Astrocyte (in vitro differentiated cells and primary cell): ENCODE measurements at regions not wholly inside any gene's neighbourhood (a gene's known extent, or its start where the extent isn't known, plus 50 kb on each side); places are given as distances from the start of the nearest gene placed in this dataset.

Experiments
- DNase-seq: peaks from one replicate; pipeline ENCODE4 v3.0.0-alpha.2; 2010; ENCODE audit warnings: low read depth
- FAIRE-seq: peaks from 2 replicates; lab custom pipeline; 2011; peaks lifted over from hg19 to GRCh38; lab: Jason Lieb, UNC
- H2AFZ ChIP-seq: 2 replicates; pipeline ENCODE4 v1.6.0; 2012; ENCODE audit warnings: low read depth, low read length, inconsistent platforms
- H3K27ac ChIP-seq: 2 replicates; pipeline ENCODE4 v1.5.1; 2011; ENCODE audit warnings: low read depth, low read length, inconsistent platforms
- H3K27me3 ChIP-seq: 2 replicates; pipeline ENCODE4 v1.6.0; 2011; ENCODE audit warnings: low read length, inconsistent platforms; ENCODE audit not compliant: insufficient read depth
- H3K36me3 ChIP-seq: 2 replicates; pipeline ENCODE4 v1.5.1; 2011; ENCODE audit warnings: low read length, inconsistent platforms; ENCODE audit not compliant: insufficient read depth
- H3K4me1 ChIP-seq: 2 replicates; pipeline ENCODE4 v1.5.1; 2011; ENCODE audit warnings: low read length, inconsistent platforms; ENCODE audit not compliant: insufficient read depth
- H3K4me2 ChIP-seq: 2 replicates; pipeline ENCODE4 v1.6.0; 2012; ENCODE audit warnings: low read length, inconsistent platforms
- H3K4me3 ChIP-seq: 2 replicates; pipeline ENCODE4 v1.5.1; 2011; ENCODE audit warnings: low read depth, mild to moderate bottlenecking, low read length, inconsistent platforms; ENCODE audit not compliant: insufficient read depth
- H3K79me2 ChIP-seq: 2 replicates; pipeline ENCODE4 v1.6.0; 2012; ENCODE audit warnings: mild to moderate bottlenecking, low read length, inconsistent platforms; ENCODE audit not compliant: insufficient read depth
- H3K9ac ChIP-seq: 2 replicates; pipeline ENCODE4 v1.6.0; 2012; ENCODE audit warnings: mild to moderate bottlenecking, low read length, inconsistent platforms
- H3K9me3 ChIP-seq: 2 replicates; pipeline ENCODE4 v1.5.1; 2012; ENCODE audit warnings: low read depth, mild to moderate bottlenecking, low read length, inconsistent platforms; ENCODE audit not compliant: insufficient read depth
- H4K20me1 ChIP-seq: 2 replicates; pipeline ENCODE4 v1.6.0; 2012; ENCODE audit warnings: low read length, inconsistent platforms; ENCODE audit not compliant: insufficient read depth
- H3K27ac Mint-ChIP-seq: one replicate; pipeline ENCODE4 v1.8.0; 2021; ENCODE audit warnings: mild to moderate bottlenecking, mixed read lengths; ENCODE audit not compliant: unreplicated experiment
- H3K27me3 Mint-ChIP-seq: one replicate; pipeline ENCODE4 v1.8.0; 2021; ENCODE audit warnings: low read depth, mixed read lengths; ENCODE audit not compliant: unreplicated experiment
- H3K36me3 Mint-ChIP-seq: one replicate; pipeline ENCODE4 v1.8.0; 2021; ENCODE audit warnings: low read depth, mixed read lengths; ENCODE audit not compliant: unreplicated experiment
- H3K4me1 Mint-ChIP-seq: one replicate; pipeline ENCODE4 v1.8.0; 2021; ENCODE audit warnings: low read depth, mixed read lengths; ENCODE audit not compliant: unreplicated experiment
- H3K4me3 Mint-ChIP-seq: one replicate; pipeline ENCODE4 v1.8.0; 2021; ENCODE audit warnings: mild to moderate bottlenecking, moderate library complexity, mixed read lengths; ENCODE audit not compliant: unreplicated experiment
- H3K9me3 Mint-ChIP-seq: one replicate; pipeline ENCODE4 v1.8.0; 2021; ENCODE audit warnings: mild to moderate bottlenecking, mixed read lengths; ENCODE audit not compliant: unreplicated experiment
- CTCF ChIP-seq: IDR thresholded peaks from 2 replicates; pipeline ENCODE4 v1.5.1; 2011; ENCODE audit warnings: low read depth, mild to moderate bottlenecking, inconsistent platforms, low read length, moderate library complexity; ENCODE audit not compliant: insufficient read depth
- EZH2 ChIP-seq: IDR thresholded peaks from 2 replicates; pipeline ENCODE4 v1.6.1; 2012; ENCODE audit warnings: mild to moderate bottlenecking, low read length, inconsistent platforms; ENCODE audit not compliant: insufficient read depth

DNA sequence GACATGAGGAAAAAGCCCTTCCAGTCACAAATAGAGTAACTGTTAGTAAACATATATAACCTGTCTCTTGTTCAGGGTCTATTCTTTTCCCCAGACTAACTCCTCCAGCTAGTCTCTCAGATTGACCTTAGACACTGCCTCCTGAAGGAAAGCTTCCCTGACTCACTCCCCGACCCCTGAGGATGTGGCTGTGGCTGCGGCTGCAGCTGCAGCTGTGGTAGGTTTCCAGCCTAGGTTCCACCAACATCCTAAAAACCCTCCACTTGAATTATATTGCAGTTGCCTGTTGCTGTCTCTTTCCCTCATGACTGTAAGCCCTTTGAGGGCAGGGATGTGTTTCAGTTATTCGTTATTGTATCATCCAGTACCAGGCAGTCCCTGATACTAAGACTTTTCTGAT is 132.9 kb upstream of the C1orf21 start:
- H3K27ac ChIP-seq = no peak overlapping the region
- H3K27ac Mint-ChIP-seq = no peak overlapping the region
- no peaks in the 10 kb centered on the region for H3K79me2 ChIP-seq
- H3K36me3 Mint-ChIP-seq = peaks cover 1% of the 10 kb centered on the region
- TF ChIP-seq CTCF = no peak
- no peak for TF ChIP-seq EZH2
- no peak overlapping the region for H3K4me3 Mint-ChIP-seq
- H3K27me3 ChIP-seq = no peaks in the 10 kb centered on the region
- H3K27me3 Mint-ChIP-seq = no peaks in the 10 kb centered on the region
- H3K36me3 ChIP-seq = no peaks in the 10 kb centered on the region
- H3K4me2 ChIP-seq = no peak overlapping the region
- no peaks in the 10 kb centered on the region for H3K9me3 Mint-ChIP-seq
- DNase-seq (no peak), FAIRE-seq (no peak)
- no peak overlapping the region for H2AFZ ChIP-seq
- H3K9ac ChIP-seq = no peak overlapping the region
- no peak overlapping the region for H3K4me3 ChIP-seq
- H3K4me1 ChIP-seq = no peaks in the 10 kb centered on the region
- peaks cover 4% of the 10 kb centered on the region for H3K4me1 Mint-ChIP-seq
- no peaks in the 10 kb centered on the region for H4K20me1 ChIP-seq
- no peaks in the 10 kb centered on the region for H3K9me3 ChIP-seq

- FAIRE-seq = no peak
- no peak for DNase-seq
- no peaks in the 10 kb centered on the region for H3K9me3 Mint-ChIP-seq
- no peak overlapping the region for H3K27ac Mint-ChIP-seq
- peaks cover 1% of the 10 kb centered on the region for H3K36me3 Mint-ChIP-seq
- Histone ChIP-seq H3K27ac (no peak overlapping the region), H4K20me1 (no peaks in the 10 kb centered on the region), H3K4me3 (no peak overlapping the region), H3K4me1 (no peaks in the 10 kb centered on the region), H3K79me2 (no peaks in the 10 kb centered on the region), H3K27me3 (no peaks in the 10 kb centered on the region), H3K36me3 (no peaks in the 10 kb centered on the region), H3K9me3 (no peaks in the 10 kb centered on the region), H3K9ac (no peak overlapping the region), H2AFZ (no peak overlapping the region), H3K4me2 (no peak overlapping the region)
- H3K4me3 Mint-ChIP-seq = no peak overlapping the region
- no peaks in the 10 kb centered on the region for H3K27me3 Mint-ChIP-seq
- no peak for TF ChIP-seq CTCF
- no peak for TF ChIP-seq EZH2
- peaks cover 4% of the 10 kb centered on the region for H3K4me1 Mint-ChIP-seq
Measured at GRCh38 chr1:184254849-184255248, 132.0 kb upstream of the C1orf21 start.

GRCh38 chr1:184255560-184255959 is 131.3 kb upstream of the C1orf21 start:
- Histone ChIP-seq H3K9ac (no peak overlapping the region), H4K20me1 (no peaks in the 10 kb centered on the region), H3K4me1 (no peaks in the 10 kb centered on the region), H3K4me3 (no peak overlapping the region), H3K27ac (no peak overlapping the region), H3K4me2 (no peak overlapping the region), H3K36me3 (no peaks in the 10 kb centered on the region), H3K79me2 (no peaks in the 10 kb centered on the region), H2AFZ (no peak overlapping the region), H3K9me3 (no peaks in the 10 kb centered on the region), H3K27me3 (no peaks in the 10 kb centered on the region)
- H3K27ac Mint-ChIP-seq = no peak overlapping the region
- FAIRE-seq (no peak), DNase-seq (no peak)
- H3K4me1 Mint-ChIP-seq = peaks cover 11% of the 10 kb centered on the region
- H3K9me3 Mint-ChIP-seq = no peaks in the 10 kb centered on the region
- H3K36me3 Mint-ChIP-seq = peaks cover 1% of the 10 kb centered on the region
- H3K27me3 Mint-ChIP-seq = no peaks in the 10 kb centered on the region
- TF ChIP-seq EZH2 (no peak), CTCF (no peak)
- no peak overlapping the region for H3K4me3 Mint-ChIP-seq
